SK-N-SH (cell line): ENCODE measurements at regions not wholly inside any gene's neighbourhood (a gene's known extent, or its start where the extent isn't known, plus 50 kb on each side); places are given as distances from the start of the nearest gene placed in this dataset.

Experiments used
- CTCF ChIP-seq: fragments of 200-600 bp; sonication (generic); IDR thresholded peaks from 2 replicates; pipeline ENCODE4 v1.6.1; 2017; ENCODE audit warnings: antibody characterized with exemption, mild to moderate bottlenecking, moderate library complexity
- GABPA ChIP-seq: IDR thresholded peaks from 2 replicates; pipeline ENCODE4 v1.4.0; 2012; ENCODE audit warnings: low read depth, mild to moderate bottlenecking
- JUND ChIP-seq: IDR thresholded peaks from 2 replicates; pipeline ENCODE4 v1.4.0; 2012
- SIN3A ChIP-seq: IDR thresholded peaks from 2 replicates; pipeline ENCODE4 v1.6.1; 2012; ENCODE audit warnings: low read depth, mild to moderate bottlenecking, low read length, moderate library complexity, borderline replicate concordance
- TAF1 ChIP-seq: IDR thresholded peaks from 2 replicates; pipeline ENCODE4 v1.6.1; 2012; ENCODE audit warnings: low read depth, mild to moderate bottlenecking, low read length, moderate library complexity, borderline replicate concordance

- TF ChIP-seq CTCF (no peak), JUND (no peak), SIN3A (no peak), TAF1 (no peak), GABPA (no peak)
Measured at GRCh38 chrX:56368962-56369361, 136.8 kb downstream of the KLF8 start.
